Tibial nerve (tissue), 4 donors: ENCODE measurements at regions not wholly inside any gene's neighbourhood (a gene's known extent, or its start where the extent isn't known, plus 50 kb on each side); places are given as distances from the start of the nearest gene placed in this dataset.

Experiments
- DNase-seq, 2 donors: peaks; one replicate each; pipeline ENCODE4 v3.0.0-alpha.2; 2019; ENCODE audit warnings: low spot score in 2 of 2
- H3K27ac ChIP-seq, 4 donors: fragments of 200-600 bp; sonication (generic) in 3 of 4; one replicate each; pipeline ENCODE4 v1.5.1; 2017 to 2019; ENCODE audit warnings: mild to moderate bottlenecking in 1 of 4
- H3K27me3 ChIP-seq, 2 donors: fragments of 200-600 bp; sonication (generic) in 1 of 2; one replicate each; pipeline versions ENCODE4 v1.5.1 to v1.6.0; 2017 to 2019
- H3K36me3 ChIP-seq, 3 donors: fragments of 200-600 bp; sonication (generic); one replicate each; pipeline ENCODE4 v1.5.1; 2018 to 2019
- H3K4me1 ChIP-seq, 4 donors: fragments of 200-600 bp; sonication (generic) in 3 of 4; one replicate each; pipeline ENCODE4 v1.5.1; 2017 to 2019
- H3K4me3 ChIP-seq, 4 donors: fragments of 200-600 bp; sonication (generic) in 3 of 4; one replicate each; pipeline ENCODE4 v1.5.1; 2017 to 2019; ENCODE audit warnings: mild to moderate bottlenecking in 1 of 4, moderate library complexity in 1 of 4
- H3K9me3 ChIP-seq, 4 donors: fragments of 200-600 bp; sonication (generic) in 3 of 4; one replicate each; pipeline ENCODE4 v1.5.1; 2017 to 2019
- CTCF ChIP-seq, 5 experiments: fragments of 200-600 bp in 3 of 5; fragments of 450-650 bp in 2 of 5; sonication (generic) in 3 of 5; IDR thresholded peaks; one replicate each; pipeline ENCODE4 v1.5.1; 2016 to 2019; ENCODE audit warnings: antibody characterized with exemption in 5 of 5, mild to moderate bottlenecking in 3 of 5, moderate library complexity in 2 of 5
- EP300 ChIP-seq, 2 donors: sonication (generic); formaldehyde crosslinking; IDR thresholded peaks; one replicate each; pipeline ENCODE4 v1.6.1; 2017; ENCODE audit warnings: antibody characterized with exemption in 2 of 2, mild to moderate bottlenecking in 1 of 2
- POLR2A ChIP-seq, 2 donors: fragments of 450-650 bp; IDR thresholded peaks; one replicate each; pipeline ENCODE4 v1.6.1; 2017; ENCODE audit warnings: antibody characterized with exemption in 2 of 2, mild to moderate bottlenecking in 2 of 2, moderate library complexity in 2 of 2
- WGBS, 2 donors: methylation state at CpG; one replicate each; pipeline ENCODE4 v1.1.5; 2018; 5-methylcytosine and 5-hydroxymethylcytosine counted together

DNA sequence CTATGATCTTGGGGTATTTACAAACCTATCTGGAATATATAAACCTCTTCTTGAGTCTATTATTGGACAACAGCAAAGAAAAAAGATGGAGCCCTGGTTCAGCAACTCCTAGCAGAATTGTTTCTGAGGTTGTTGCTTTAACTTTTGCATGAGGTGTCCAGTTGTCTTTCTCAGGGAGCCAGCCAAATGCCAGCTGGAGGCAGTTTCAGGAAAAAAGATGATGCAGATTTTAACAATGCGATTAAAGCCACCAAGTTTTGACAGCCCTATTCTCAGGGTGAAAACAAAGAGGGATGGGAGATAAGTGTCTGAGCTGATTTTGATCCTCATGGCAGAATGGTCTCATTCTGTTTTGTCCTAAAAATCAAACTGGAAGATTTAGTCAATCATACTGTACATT lies 181.6 kb upstream of the RASGRP1 start:
- TF ChIP-seq CTCF (IDR thresholded peaks at IDR 0.05) = no peak
- no peak for TF ChIP-seq POLR2A (IDR thresholded peaks at IDR 0.05)
- TF ChIP-seq EP300 (IDR thresholded peaks at IDR 0.05) = no peak
- no peak for DNase-seq
- Histone ChIP-seq H3K4me3 (no peak overlapping the region), H3K27ac (no peak overlapping the region), H3K4me1 (no peaks in the 10 kb centered on the region), H3K27me3 (no peaks in the 10 kb centered on the region), H3K36me3 (no peaks in the 10 kb centered on the region), H3K9me3 (no peaks in the 10 kb centered on the region)
- 94 to 95% methylated on average over 1 of the region's 1 CpG for WGBS, 2 donors

DNA sequence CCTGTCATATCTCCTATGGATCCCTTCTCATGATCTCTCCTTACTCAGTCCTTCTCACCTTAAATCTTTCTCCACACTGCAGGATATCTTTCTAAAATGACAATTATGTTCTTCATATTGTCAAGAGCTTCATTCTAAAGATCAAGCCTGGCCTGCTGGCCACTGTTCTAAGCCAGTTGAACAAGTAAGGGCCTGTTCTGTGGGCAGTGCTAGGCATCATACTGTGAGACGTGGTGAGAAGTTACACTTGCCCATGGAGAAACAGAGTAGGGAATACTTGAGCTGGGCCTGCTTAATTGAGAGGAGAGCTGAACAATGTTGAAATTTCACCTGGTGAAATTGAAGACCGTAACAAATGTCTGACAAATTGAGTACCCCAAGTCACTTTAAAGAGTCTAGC lies 184.1 kb upstream of the RASGRP1 start:
- H3K27ac ChIP-seq = no peak overlapping the region
- H3K4me1 ChIP-seq = no peaks in the 10 kb centered on the region
- DNase-seq = no peak
- H3K9me3 ChIP-seq = no peaks in the 10 kb centered on the region
- H3K36me3 ChIP-seq = no peaks in the 10 kb centered on the region
- no peak overlapping the region for H3K4me3 ChIP-seq
- no peak for TF ChIP-seq POLR2A (IDR thresholded peaks at IDR 0.05)
- TF ChIP-seq CTCF (IDR thresholded peaks at IDR 0.05) = no peak
- no peak for TF ChIP-seq EP300 (IDR thresholded peaks at IDR 0.05)
- WGBS, 2 donors = 87 to 91% methylated on average over 2 of the region's 2 CpGs
- H3K27me3 ChIP-seq = no peaks in the 10 kb centered on the region

DNA sequence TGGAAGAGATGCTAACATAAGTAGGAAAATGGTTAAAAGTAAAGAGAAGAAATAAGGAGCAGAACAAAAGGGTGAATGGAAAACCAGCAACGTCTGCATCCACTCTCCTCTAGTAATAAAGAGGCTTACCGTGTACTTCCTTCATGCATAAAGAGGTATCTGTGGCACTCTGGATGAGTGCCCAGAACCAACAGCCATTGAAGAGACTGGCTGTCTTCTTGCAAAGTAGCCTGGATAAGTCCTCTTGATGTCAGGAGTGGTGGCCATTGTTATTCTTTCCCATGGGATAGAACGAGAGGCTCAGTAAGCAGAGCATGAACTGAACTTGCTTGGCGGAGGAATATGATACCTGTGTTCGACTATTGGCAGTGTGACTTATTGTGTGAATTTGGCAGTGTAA lies 186.2 kb upstream of the RASGRP1 start:
- 57 to 63% methylated on average over 5 of the region's 5 CpGs for WGBS, 2 donors
- TF ChIP-seq POLR2A (IDR thresholded peaks at IDR 0.05) = no peak
- no peak for TF ChIP-seq CTCF (IDR thresholded peaks at IDR 0.05)
- TF ChIP-seq EP300 (IDR thresholded peaks at IDR 0.05) = no peak

DNA sequence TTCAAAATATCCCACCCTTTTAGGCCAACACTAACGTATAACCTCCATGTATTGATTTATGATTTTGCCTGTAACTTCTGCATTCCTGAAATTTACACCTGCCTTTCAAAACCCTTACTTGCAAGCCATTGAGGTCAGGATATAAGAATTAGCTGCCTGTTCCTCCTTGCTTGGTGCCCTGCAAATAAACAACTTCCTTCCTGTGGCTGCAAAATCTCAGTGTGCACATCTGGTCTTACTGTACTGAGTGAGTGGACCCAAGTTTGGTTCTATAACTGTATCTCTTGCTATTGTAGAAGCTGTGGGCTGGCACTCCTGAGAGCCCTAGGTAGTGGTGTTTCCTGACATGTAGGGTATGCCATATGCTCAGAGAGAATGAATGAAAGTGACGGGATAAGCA lies 191.1 kb upstream of the RASGRP1 start:
- Histone ChIP-seq H3K27me3 (no peaks in the 10 kb centered on the region), H3K4me3 (no peak overlapping the region), H3K36me3 (no peaks in the 10 kb centered on the region), H3K9me3 (no peaks in the 10 kb centered on the region), H3K4me1 (no peaks in the 10 kb centered on the region), H3K27ac (no peak overlapping the region)
- DNase-seq = no peak
- TF ChIP-seq POLR2A (IDR thresholded peaks at IDR 0.05) (no peak), CTCF (IDR thresholded peaks at IDR 0.05) (no peak), EP300 (IDR thresholded peaks at IDR 0.05) (no peak)
- 72 to 74% methylated on average over 2 of the region's 2 CpGs for WGBS, 2 donors

More for the DNA sequence above, 186.2 kb upstream of the RASGRP1 start:
- no peaks in the 10 kb centered on the region for H3K9me3 ChIP-seq
- H3K36me3 ChIP-seq = no peaks in the 10 kb centered on the region
- no peak for DNase-seq
- no peaks in the 10 kb centered on the region for H3K4me1 ChIP-seq
- H3K27ac ChIP-seq = no peak overlapping the region
- H3K27me3 ChIP-seq = no peaks in the 10 kb centered on the region
- H3K4me3 ChIP-seq = no peak overlapping the region

- Histone ChIP-seq H3K36me3 (no peaks in the 10 kb centered on the region), H3K4me3 (no peak overlapping the region), H3K27ac (no peak overlapping the region), H3K27me3 (no peaks in the 10 kb centered on the region), H3K4me1 (no peaks in the 10 kb centered on the region), H3K9me3 (no peaks in the 10 kb centered on the region)
- WGBS, 2 donors = 84 to 89% methylated on average over 5 of the region's 5 CpGs
- TF ChIP-seq EP300 (IDR thresholded peaks at IDR 0.05) = no peak
- no peak for TF ChIP-seq POLR2A (IDR thresholded peaks at IDR 0.05)
- no peak for TF ChIP-seq CTCF (IDR thresholded peaks at IDR 0.05)
- DNase-seq = no peak
These were observed 191.8 kb upstream of the RASGRP1 start for GRCh38 chr15:38756441-38756840.
